D721Med (cell line): ENCODE measurements at regions not wholly inside any gene's neighbourhood (a gene's known extent, or its start where the extent isn't known, plus 50 kb on each side); places are given as distances from the start of the nearest gene placed in this dataset.

Experiments
- DNase-seq: peaks from one replicate; pipeline ENCODE4 v3.0.0; 2011; ENCODE audit warnings: low spot score; ENCODE audit not compliant: insufficient read length
- FAIRE-seq: peaks from 2 replicates; lab custom pipeline; 2011; peaks lifted over from hg19 to GRCh38; lab: Jason Lieb, UNC
- CTCF ChIP-seq: IDR thresholded peaks from 2 replicates; pipeline ENCODE4 v1.5.1; 2012; ENCODE audit warnings: mild to moderate bottlenecking, control low read depth; ENCODE audit not compliant: insufficient read depth; ENCODE audit errors: missing control alignments

GRCh38 chr10:83332690-83333089 lies 806.6 kb upstream of the GHITM start:
- no peak for FAIRE-seq
- no peak for TF ChIP-seq CTCF
- DNase-seq: no peak

GRCh38 chr10:83333566-83333965 lies 805.7 kb upstream of the GHITM start:
- no peak for TF ChIP-seq CTCF
- no peak for DNase-seq
- FAIRE-seq: no peak

- FAIRE-seq: no peak
- DNase-seq: no peak
- no peak for TF ChIP-seq CTCF
Observed at GRCh38 chr10:83343676-83344075, 795.6 kb upstream of the GHITM start.

GRCh38 chr10:83346266-83346910 lies 792.9 kb upstream of the GHITM start:
- DNase-seq (no peak), FAIRE-seq (no peak)
- no peak for TF ChIP-seq CTCF

GRCh38 chr10:83352588-83352987 lies 786.7 kb upstream of the GHITM start:
- TF ChIP-seq CTCF: no peak
- FAIRE-seq (no peak), DNase-seq (no peak)

- no peak for DNase-seq
- no peak for TF ChIP-seq CTCF
- no peak for FAIRE-seq
Observed at GRCh38 chr10:83354456-83354855, 784.9 kb upstream of the GHITM start.

GRCh38 chr10:83357004-83357403 lies 782.3 kb upstream of the GHITM start:
- no peak for DNase-seq
- TF ChIP-seq CTCF: no peak
- no peak for FAIRE-seq
